ENCODE measurements at regions not wholly inside any gene's neighbourhood (a gene's known extent, or its start where the extent isn't known, plus 50 kb on each side); places are given as distances from the start of the nearest gene placed in this dataset.

DNA sequence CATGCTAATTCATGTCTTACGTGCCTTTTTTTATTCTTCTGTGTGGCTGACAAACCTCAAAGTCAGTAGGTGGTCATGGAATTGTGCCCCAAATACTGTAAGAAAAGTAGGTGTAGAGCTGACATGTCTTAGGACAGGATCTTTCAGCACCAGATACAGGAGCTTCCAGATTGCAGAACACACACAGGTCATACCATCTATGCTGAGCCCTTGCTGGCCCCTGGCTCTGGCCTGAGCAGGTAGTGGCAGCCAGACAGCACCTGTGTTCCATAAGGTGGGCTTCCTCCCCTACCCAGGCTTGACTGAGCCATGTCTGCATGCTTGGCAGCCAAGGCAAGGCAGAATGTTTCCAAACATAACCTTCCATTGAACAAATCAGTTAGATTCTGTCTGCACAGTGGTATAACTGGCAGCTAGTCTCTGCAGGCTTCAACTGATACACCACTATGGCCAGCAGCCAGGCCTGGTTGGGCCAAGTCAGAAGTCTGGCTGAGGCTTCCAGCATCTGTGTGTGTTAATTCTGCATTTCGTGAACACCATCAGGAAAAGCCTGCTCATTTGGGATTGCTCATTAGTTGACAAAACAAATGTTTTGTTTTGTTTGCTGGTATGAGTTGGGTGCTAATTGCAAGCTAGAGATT is 366.5 kb downstream of the FOXA2 start:
- no peak for DNase-seq

GRCh38 chr20:22216984-22217383 is 367.4 kb downstream of the FOXA2 start:
- DNase-seq: no peak

DNA sequence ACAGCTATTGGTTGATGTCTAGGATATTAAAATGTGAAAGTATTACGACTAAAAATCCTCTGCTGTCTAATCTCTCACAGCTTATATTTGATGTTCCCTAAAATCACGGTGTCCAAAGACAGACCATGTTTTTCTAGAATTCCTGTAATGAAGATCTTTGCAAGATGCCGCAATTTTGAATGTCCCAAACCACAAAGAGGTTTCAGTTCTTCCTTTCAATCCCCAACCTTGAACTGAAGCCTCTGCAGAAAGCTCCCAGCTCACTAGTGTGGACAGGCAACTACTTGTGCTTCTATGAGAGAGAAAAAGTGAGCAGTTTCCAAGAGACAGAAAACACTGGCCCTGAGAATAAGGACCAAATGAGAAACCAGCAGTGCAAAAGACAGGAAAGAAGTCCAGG is 370.1 kb downstream of the FOXA2 start:
- DNase-seq: no peak

DNA sequence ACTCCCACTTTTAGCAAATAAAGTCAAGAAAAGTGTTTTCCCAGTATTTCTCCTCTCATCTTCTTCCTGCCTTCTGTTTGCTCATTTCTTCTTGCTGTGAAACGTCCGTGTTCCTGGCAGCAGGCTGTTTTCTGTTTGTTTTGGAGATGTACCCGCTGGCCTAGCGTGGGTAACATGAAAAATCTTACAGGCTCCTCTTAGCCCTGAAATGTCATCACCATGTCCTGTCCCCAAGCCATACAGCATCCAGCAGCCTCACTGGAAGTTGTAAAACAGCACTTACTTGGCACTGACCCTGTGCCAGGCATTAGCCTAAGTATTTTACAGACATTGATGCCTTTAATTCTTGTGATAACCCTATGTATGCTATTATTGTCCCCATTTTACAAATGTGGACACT is 371.1 kb downstream of the FOXA2 start:
- no peak for DNase-seq

- no peak for DNase-seq
These were observed 377.1 kb downstream of the FOXA2 start for GRCh38 chr20:22207280-22207679.

GRCh38 chr20:22204801-22205200 is 379.6 kb downstream of the FOXA2 start:
- DNase-seq: no peak

DNA sequence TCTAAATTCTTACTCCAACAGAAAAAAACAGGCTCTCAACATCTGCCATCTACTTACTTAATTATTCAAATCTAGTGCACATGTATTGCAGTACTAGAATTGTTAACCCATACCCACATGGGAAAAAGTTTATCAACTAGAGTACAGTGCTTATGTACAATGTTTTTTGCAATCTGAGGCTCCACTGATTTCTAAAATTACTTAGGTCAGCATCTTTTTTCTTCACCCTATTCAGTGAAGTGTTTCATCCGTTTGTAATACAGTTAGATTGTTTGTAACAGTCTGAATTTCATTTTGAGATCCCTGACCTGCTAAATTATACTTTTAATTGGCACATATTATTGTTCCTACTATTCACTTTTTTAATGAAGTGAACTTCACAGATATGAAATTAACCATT is 402.2 kb downstream of the FOXA2 start:
- no peak for DNase-seq

GRCh38 chr20:22180244-22180643 is 404.1 kb downstream of the FOXA2 start:
- no peak for DNase-seq

DNA sequence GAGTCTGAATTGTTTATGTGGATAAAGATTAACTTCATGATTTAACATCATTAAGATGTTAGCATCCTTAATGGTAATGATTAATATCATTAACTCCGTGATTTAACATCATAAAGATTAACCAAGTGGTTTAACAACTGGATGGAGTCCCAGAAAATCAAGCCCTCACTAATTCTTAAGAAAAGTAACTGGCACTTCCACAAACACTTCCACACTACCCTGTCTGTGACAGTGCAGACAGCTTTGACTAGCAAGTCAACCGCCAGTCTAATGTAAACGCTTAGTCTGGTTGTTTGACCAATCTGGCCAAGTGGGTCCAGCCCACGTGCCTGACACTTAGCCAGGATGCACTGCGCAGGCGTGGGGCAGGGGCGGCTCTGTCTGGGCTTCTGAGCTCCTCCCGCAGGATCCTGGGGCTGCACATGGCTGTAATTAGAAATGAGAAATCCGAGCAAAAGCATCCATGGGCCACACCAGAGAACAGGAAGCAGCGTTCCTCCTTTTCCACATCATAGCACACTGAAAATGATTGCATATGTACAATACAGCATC is 424.2 kb downstream of the FOXA2 start:
- no peak for DNase-seq

DNA sequence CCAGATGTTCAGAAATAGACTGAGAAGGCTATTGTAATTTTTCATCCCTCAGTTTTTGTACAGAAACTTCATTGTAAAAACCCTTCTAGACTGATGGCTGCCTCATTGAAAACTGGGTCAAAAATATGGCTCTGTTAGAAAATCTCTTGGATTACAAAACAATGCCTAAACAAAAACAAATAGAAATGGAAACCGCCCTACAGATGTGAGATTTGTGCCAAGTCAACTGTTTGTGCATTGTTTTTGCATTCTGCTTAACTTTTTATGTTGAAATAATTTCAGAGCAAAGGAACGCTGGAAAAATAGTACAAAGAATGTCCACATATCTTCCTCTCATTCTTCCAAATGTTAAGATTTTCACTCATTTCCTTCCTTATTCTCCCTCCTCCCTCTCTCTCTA is 425.1 kb downstream of the FOXA2 start:
- no peak for DNase-seq

- no peak for DNase-seq
These were observed 422.1 kb downstream of the PAX1 start for GRCh38 chr20:22127587-22127986.

- peak in 1 of 2 donors; percentile 40 for DNase-seq
These were observed 401.0 kb downstream of the PAX1 start for GRCh38 chr20:22106308-22106938.

DNA sequence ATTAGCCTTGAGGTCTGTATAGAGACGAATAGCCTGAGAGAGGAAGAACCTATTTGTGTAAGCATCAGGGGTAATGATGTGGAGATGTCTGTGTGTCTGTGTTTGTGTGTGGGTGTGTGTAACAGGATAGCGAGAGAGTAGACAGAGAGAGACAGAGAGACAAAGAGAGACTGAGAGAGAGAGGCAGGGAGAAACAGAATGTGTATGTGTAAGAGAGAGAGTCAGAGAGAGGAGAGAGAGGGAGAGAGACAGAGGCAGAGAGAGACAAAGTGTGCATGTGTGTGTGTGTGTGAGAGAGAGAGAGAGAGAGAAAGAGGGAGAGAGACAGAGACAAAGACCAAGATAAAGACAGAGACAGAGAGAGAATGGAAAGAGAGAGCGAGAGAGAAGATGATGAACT is 396.1 kb downstream of the PAX1 start:
- DNase-seq: no peak

DNA sequence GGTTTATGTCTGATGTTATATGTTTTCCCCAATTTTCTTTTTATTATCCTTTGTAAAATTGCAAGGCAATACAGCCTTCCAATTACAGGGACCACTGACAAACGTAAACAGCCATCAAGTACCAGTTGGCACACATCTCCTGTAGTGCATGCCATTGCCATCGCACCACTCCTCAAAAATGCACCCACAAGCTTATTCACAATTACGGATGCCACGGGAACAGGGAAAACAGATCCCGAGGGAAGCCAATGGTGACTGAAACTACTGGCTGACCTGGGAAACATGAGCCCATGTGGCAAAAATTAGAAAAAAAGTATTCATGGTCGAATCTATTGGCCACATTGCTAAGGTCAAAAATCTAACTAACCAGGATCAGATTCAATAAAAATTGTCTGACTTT is 395.2 kb downstream of the PAX1 start:
- DNase-seq: no peak

GRCh38 chr20:22099348-22099747 is 393.9 kb downstream of the PAX1 start:
- DNase-seq: no peak

- no peak for DNase-seq
These were observed 393.0 kb downstream of the PAX1 start for GRCh38 chr20:22098511-22098910.

DNA sequence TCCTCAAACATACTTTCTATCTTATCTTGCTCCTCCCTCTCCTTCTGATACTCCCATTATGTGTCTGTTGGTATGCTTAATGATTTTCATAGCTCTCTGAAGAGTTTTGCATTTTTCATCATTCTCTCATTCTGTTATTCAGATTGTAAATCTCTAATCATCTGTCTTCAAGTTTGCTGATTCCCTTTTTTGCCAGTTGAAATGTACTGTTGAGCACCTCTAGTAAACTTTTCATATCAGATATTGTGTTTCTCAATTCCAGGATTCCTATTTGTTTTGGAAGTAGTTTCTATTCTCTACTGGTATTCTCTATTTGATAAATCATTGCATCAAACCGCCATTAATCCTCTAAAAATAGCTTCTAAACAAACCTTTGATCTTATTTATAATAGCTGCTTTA is 387.7 kb downstream of the PAX1 start:
- no peak for DNase-seq

DNA sequence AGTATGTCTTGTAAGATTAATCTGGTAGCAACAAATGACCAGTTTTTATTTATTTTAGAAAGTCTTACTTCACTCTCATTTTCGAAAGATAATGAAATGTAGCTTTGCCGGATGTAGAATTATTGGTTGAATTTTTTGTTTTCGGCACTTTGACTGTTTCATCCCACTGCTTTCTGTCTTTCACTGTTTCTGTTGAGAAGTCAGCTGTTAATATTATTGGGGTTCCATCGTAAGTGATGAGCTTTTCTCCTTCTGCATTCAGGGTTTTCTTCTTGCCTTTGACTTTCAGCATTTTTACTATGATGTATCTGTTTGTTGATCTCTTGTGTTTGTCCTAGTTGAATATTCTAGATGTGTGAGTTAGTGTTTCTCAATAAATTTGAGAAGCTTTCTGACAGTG is 383.4 kb downstream of the PAX1 start:
- no peak for DNase-seq

DNA sequence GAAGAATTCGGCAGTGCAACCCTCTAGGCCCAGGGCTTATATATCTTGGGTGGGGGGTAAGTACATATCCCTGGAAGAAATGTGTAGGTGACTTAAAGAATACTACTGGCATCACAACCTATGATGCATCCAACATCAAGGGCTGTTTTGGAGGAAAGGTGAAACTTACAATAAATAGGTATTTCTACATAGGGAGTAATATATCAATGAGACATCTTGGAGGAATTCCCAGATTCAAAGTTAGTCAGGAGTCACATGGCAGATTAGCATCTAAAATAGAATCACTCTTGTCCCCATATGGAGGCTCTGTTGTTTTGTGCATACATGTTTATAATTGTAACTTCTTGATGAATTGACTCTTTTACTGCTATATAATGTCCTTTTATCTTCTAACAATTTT is 375.5 kb downstream of the PAX1 start:
- DNase-seq: no peak

DNA sequence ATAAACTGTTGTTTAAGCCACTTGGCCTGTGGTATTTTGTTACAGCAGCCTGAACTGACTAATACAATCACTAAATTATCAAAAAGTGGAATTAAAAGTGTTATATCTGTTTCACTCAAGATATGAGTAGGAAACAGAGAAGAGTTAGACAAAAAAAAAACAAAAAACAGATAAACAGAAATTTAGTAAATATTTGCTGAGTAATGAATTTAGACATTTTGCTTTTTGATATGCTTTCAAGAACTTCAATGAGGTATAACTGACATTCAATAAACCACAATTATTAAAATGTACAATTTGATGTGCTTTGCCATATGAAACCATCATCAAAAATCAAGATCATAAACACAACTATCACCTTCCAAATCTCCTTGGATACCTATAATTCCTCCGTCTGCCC is 369.2 kb downstream of the PAX1 start:
- DNase-seq: no peak

- no peak for DNase-seq
These were observed 366.4 kb downstream of the PAX1 start for GRCh38 chr20:22071841-22072240.

GRCh38 chr20:22070610-22071058 is 365.2 kb downstream of the PAX1 start:
- DNase-seq: no peak

DNA sequence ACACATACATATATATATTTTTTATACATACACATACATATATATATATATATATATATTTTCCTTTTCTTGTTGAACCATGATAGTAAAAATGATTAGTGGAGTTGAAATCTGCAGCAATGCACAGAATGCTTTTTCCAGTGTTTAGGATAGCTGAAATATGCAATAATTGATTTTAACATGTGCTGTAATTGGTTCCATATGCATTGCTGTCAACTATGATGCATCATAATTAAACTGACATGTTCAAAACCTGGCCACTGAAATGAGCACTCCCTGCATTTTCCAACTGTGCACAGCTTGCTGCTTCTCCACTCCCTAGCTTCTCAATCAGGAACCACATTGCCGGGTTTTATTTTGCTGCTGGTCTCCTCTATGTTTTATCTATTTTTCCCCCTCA is 358.3 kb downstream of the PAX1 start:
- DNase-seq: no peak

GRCh38 chr20:22062874-22063273 is 357.4 kb downstream of the PAX1 start:
- no peak for DNase-seq

DNA sequence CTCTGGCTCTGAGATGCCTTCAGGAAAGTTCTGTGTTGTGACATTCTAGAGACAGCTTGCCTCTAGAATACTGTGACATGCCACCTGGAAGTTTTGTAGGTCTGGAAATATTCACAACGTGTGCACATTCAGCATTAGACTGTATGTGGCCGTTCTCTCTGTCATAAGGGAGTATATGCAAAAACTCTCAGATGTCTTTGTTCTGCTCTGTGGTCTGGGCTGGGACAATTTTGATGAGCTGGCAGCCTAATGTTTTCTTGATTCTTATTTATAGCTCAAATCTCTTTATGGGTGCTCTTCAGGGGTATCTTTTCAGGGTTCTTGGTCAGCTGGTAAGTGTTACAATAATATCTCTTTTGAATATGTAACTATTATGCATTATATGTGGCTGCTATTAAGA is 355.1 kb downstream of the PAX1 start:
- DNase-seq: no peak

Measured in hippocampal formation (tissue), 2 donors.